Keratinocyte (primary cell): ENCODE measurements at regions not wholly inside any gene's neighbourhood (a gene's known extent, or its start where the extent isn't known, plus 50 kb on each side); places are given as distances from the start of the nearest gene placed in this dataset.

Experiments used
- CTCF ChIP-seq, 3 experiments: IDR thresholded peaks in 1 of 3; conservative IDR thresholded peaks in 1 of 3; optimal IDR thresholded peaks in 1 of 3; 2 replicates in 2 of 3; 3 replicates in 1 of 3; pipeline versions ENCODE3 to v1.5.1; 2011; ENCODE audit warnings: low read length in 3 of 3, mild to moderate bottlenecking in 3 of 3, moderate library complexity in 2 of 3, control low read depth in 1 of 3, inconsistent platforms in 1 of 3; ENCODE audit not compliant: insufficient read depth in 2 of 3; ENCODE audit errors: extremely low read depth in 1 of 3
- EZH2 ChIP-seq: IDR thresholded peaks from one replicate; pipeline ENCODE4 v1.6.1; 2012; ENCODE audit warnings: inconsistent platforms, mild to moderate bottlenecking, low read length, moderate library complexity

- TF ChIP-seq CTCF (optimal IDR thresholded peaks at IDR 0.05 in 1 of 3, IDR thresholded peaks at IDR 0.05 in 1 of 3, conservative IDR thresholded peaks at IDR 0.05 in 1 of 3; ENCODE audit: extremely low read depth in 1 of 3, insufficient read depth in 2 of 3, low read length in 3 of 3) = no peak
- no peak for TF ChIP-seq EZH2
Measured at GRCh38 chr10:31087011-31087410, 55.3 kb upstream of the ZNF438 start.
